Activated T-helper 2 cell treated with anti-CD3 and anti-CD28 coated beads, Interferon-gamma antibody, Interleukin-2, Interleukin-4, amounts not matched to agents 10 μg/mL and 5 μg/mL and 100 μg/mL, durations not matched to agents 14 hours and 24 hours and 36 hours (primary cell): ENCODE measurements at regions not wholly inside any gene's neighbourhood (a gene's known extent, or its start where the extent isn't known, plus 50 kb on each side); places are given as distances from the start of the nearest gene placed in this dataset.
"Not testable (repeated sequence)": the region's sequence is repeated elsewhere in the genome, so short reads cannot be mapped to it uniquely, and the experiment has no call there.

ENCODE experiments used
- DNase-seq: peaks from one replicate; pipeline ENCODE4 v3.0.0; 2021; ENCODE audit warnings: low spot score
- H3K27ac Mint-ChIP-seq: one replicate; pipeline ENCODE4 v1.8.0; 2021; ENCODE audit warnings: mixed read lengths
- H3K27me3 Mint-ChIP-seq: one replicate; pipeline ENCODE4 v1.8.0; 2021; ENCODE audit warnings: low read depth, mixed read lengths
- H3K36me3 Mint-ChIP-seq: one replicate; pipeline ENCODE4 v1.8.0; 2021; ENCODE audit warnings: low read depth, mixed read lengths
- H3K4me1 Mint-ChIP-seq: one replicate; pipeline ENCODE4 v1.8.0; 2021; ENCODE audit warnings: low read depth, mixed read lengths
- H3K4me3 Mint-ChIP-seq: one replicate; pipeline ENCODE4 v1.8.0; 2021; ENCODE audit warnings: low read depth, mild to moderate bottlenecking, moderate library complexity, mixed read lengths
- H3K9me3 Mint-ChIP-seq: one replicate; pipeline ENCODE4 v1.8.0; 2021; ENCODE audit warnings: mixed read lengths
- intact Hi-C: fragments of 100-400 bp; cut with micrococcal nuclease; formaldehyde crosslinking; loops from one replicate; pipeline ENCODE4 v1.15.1; 2023

GRCh38 chr13:80924596-80924995 lies 583.7 kb upstream of the SPRY2 start:
- H3K4me1 Mint-ChIP-seq = no peaks in the 10 kb centered on the region
- H3K27ac Mint-ChIP-seq = no peak overlapping the region
- no peaks in the 10 kb centered on the region for H3K36me3 Mint-ChIP-seq
- H3K4me3 Mint-ChIP-seq = no peak overlapping the region
- DNase-seq = no peak
- H3K9me3 Mint-ChIP-seq = peaks cover 4% of the 10 kb centered on the region
- H3K27me3 Mint-ChIP-seq = no peaks in the 10 kb centered on the region
- intact Hi-C loops = no loop called here

GRCh38 chr13:80923907-80924306 lies 583.0 kb upstream of the SPRY2 start:
- H3K4me3 Mint-ChIP-seq = no peak overlapping the region
- H3K36me3 Mint-ChIP-seq = no peaks in the 10 kb centered on the region
- no peak for DNase-seq
- no peak overlapping the region for H3K27ac Mint-ChIP-seq
- intact Hi-C loops = no loop called here
- no peaks in the 10 kb centered on the region for H3K4me1 Mint-ChIP-seq
- peaks cover 4% of the 10 kb centered on the region for H3K9me3 Mint-ChIP-seq
- no peaks in the 10 kb centered on the region for H3K27me3 Mint-ChIP-seq

- no peaks in the 10 kb centered on the region for H3K36me3 Mint-ChIP-seq
- intact Hi-C loops = no loop called here
Measured at GRCh38 chr13:80921971-80922370, 581.0 kb upstream of the SPRY2 start.

GRCh38 chr13:80921541-80921940 lies 580.6 kb upstream of the SPRY2 start:
- no peak overlapping the region for H3K4me3 Mint-ChIP-seq
- H3K27ac Mint-ChIP-seq = no peak overlapping the region
- peaks cover 4% of the 10 kb centered on the region for H3K9me3 Mint-ChIP-seq
- no peaks in the 10 kb centered on the region for H3K4me1 Mint-ChIP-seq
- DNase-seq = no peak
- no peaks in the 10 kb centered on the region for H3K27me3 Mint-ChIP-seq
- no peaks in the 10 kb centered on the region for H3K36me3 Mint-ChIP-seq
- intact Hi-C loops = no loop called here

More at GRCh38 chr13:80921971-80922370, 581.0 kb upstream of the SPRY2 start:
- H3K27ac Mint-ChIP-seq = no peak overlapping the region
- H3K9me3 Mint-ChIP-seq = peaks cover 4% of the 10 kb centered on the region
- H3K27me3 Mint-ChIP-seq = no peaks in the 10 kb centered on the region
- no peak overlapping the region for H3K4me3 Mint-ChIP-seq
- no peaks in the 10 kb centered on the region for H3K4me1 Mint-ChIP-seq
- DNase-seq = no peak

GRCh38 chr13:80906860-80907259 lies 565.9 kb upstream of the SPRY2 start:
- H3K27me3 Mint-ChIP-seq = no peaks in the 10 kb centered on the region

GRCh38 chr13:80904386-80904785 lies 563.5 kb upstream of the SPRY2 start:
- intact Hi-C loops = no loop called here
- H3K27me3 Mint-ChIP-seq = no peaks in the 10 kb centered on the region
- DNase-seq = no peak
- H3K4me1 Mint-ChIP-seq = no peaks in the 10 kb centered on the region
- no peaks in the 10 kb centered on the region for H3K9me3 Mint-ChIP-seq
- H3K36me3 Mint-ChIP-seq = no peaks in the 10 kb centered on the region
- no peak overlapping the region for H3K4me3 Mint-ChIP-seq
- no peak overlapping the region for H3K27ac Mint-ChIP-seq

More at GRCh38 chr13:80906860-80907259, 565.9 kb upstream of the SPRY2 start:
- Mint-ChIP-seq H3K4me1 (no peaks in the 10 kb centered on the region), H3K4me3 (no peak overlapping the region), H3K9me3 (no peaks in the 10 kb centered on the region), H3K27ac (no peak overlapping the region), H3K36me3 (no peaks in the 10 kb centered on the region)
- DNase-seq = no peak
- intact Hi-C loops = no loop called here

GRCh38 chr13:80903911-80904310 lies 563.0 kb upstream of the SPRY2 start:
- DNase-seq = no peak

GRCh38 chr13:80901530-80901929 lies 560.6 kb upstream of the SPRY2 start:
- Mint-ChIP-seq H3K36me3 (no peaks in the 10 kb centered on the region), H3K27ac (no peak overlapping the region), H3K27me3 (no peaks in the 10 kb centered on the region), H3K9me3 (peaks cover 4% of the 10 kb centered on the region), H3K4me3 (no peak overlapping the region), H3K4me1 (no peaks in the 10 kb centered on the region)
- intact Hi-C loops = no loop called here
- DNase-seq = no peak

More at GRCh38 chr13:80903911-80904310, 563.0 kb upstream of the SPRY2 start:
- no peak overlapping the region for H3K4me3 Mint-ChIP-seq
- no peak overlapping the region for H3K27ac Mint-ChIP-seq
- intact Hi-C loops = no loop called here
- no peaks in the 10 kb centered on the region for H3K9me3 Mint-ChIP-seq
- H3K4me1 Mint-ChIP-seq = no peaks in the 10 kb centered on the region
- H3K27me3 Mint-ChIP-seq = no peaks in the 10 kb centered on the region
- H3K36me3 Mint-ChIP-seq = no peaks in the 10 kb centered on the region

GRCh38 chr13:80901111-80901510 lies 560.2 kb upstream of the SPRY2 start:
- H3K27ac Mint-ChIP-seq = no peak overlapping the region
- H3K36me3 Mint-ChIP-seq = no peaks in the 10 kb centered on the region
- no peaks in the 10 kb centered on the region for H3K4me1 Mint-ChIP-seq
- intact Hi-C loops = no loop called here
- H3K9me3 Mint-ChIP-seq = peaks cover 4% of the 10 kb centered on the region
- H3K4me3 Mint-ChIP-seq = no peak overlapping the region
- H3K27me3 Mint-ChIP-seq = no peaks in the 10 kb centered on the region
- no peak for DNase-seq

- Mint-ChIP-seq H3K4me1 (no peaks in the 10 kb centered on the region), H3K27me3 (no peaks in the 10 kb centered on the region), H3K36me3 (no peaks in the 10 kb centered on the region), H3K9me3 (peaks cover 4% of the 10 kb centered on the region), H3K27ac (no peak overlapping the region), H3K4me3 (no peak overlapping the region)
- DNase-seq = no peak
- intact Hi-C loops = no loop called here
Measured at GRCh38 chr13:80900561-80900960, 559.6 kb upstream of the SPRY2 start.

- intact Hi-C loops = not testable (repeated sequence)
Measured at GRCh38 chr13:80897641-80898040, 556.7 kb upstream of the SPRY2 start.

GRCh38 chr13:80894917-80895316 lies 554.0 kb upstream of the SPRY2 start:
- no peaks in the 10 kb centered on the region for H3K4me1 Mint-ChIP-seq
- H3K27me3 Mint-ChIP-seq = no peaks in the 10 kb centered on the region
- intact Hi-C loops = no loop called here
- H3K27ac Mint-ChIP-seq = no peak overlapping the region
- peaks cover 4% of the 10 kb centered on the region for H3K9me3 Mint-ChIP-seq
- no peak for DNase-seq
- no peak overlapping the region for H3K4me3 Mint-ChIP-seq
- no peaks in the 10 kb centered on the region for H3K36me3 Mint-ChIP-seq

More at GRCh38 chr13:80897641-80898040, 556.7 kb upstream of the SPRY2 start:
- DNase-seq, H3K9me3 Mint-ChIP-seq, H3K27me3 Mint-ChIP-seq, H3K4me3 Mint-ChIP-seq, H3K27ac Mint-ChIP-seq, H3K36me3 Mint-ChIP-seq, H3K4me1 Mint-ChIP-seq: not testable (repeated sequence)

GRCh38 chr13:80889829-80890228 lies 548.9 kb upstream of the SPRY2 start:
- Mint-ChIP-seq H3K27me3 (no peaks in the 10 kb centered on the region), H3K9me3 (no peaks in the 10 kb centered on the region), H3K4me3 (no peak overlapping the region), H3K4me1 (no peaks in the 10 kb centered on the region), H3K27ac (no peak overlapping the region), H3K36me3 (no peaks in the 10 kb centered on the region)
- intact Hi-C loops = no loop called here
- DNase-seq = no peak

- DNase-seq = no peak
- Mint-ChIP-seq H3K27me3 (no peaks in the 10 kb centered on the region), H3K4me3 (no peak overlapping the region), H3K9me3 (no peaks in the 10 kb centered on the region), H3K4me1 (no peaks in the 10 kb centered on the region), H3K36me3 (no peaks in the 10 kb centered on the region), H3K27ac (no peak overlapping the region)
- intact Hi-C loops = no loop called here
Measured at GRCh38 chr13:80888390-80888789, 547.5 kb upstream of the SPRY2 start.
